B cell (primary cell): ENCODE measurements at regions not wholly inside any gene's neighbourhood (a gene's known extent, or its start where the extent isn't known, plus 50 kb on each side); places are given as distances from the start of the nearest gene placed in this dataset.
"Not testable (repeated sequence)": the region's sequence is repeated elsewhere in the genome, so short reads cannot be mapped to it uniquely, and the experiment has no call there.

Source experiments
- ATAC-seq: fragments of 200-7000 bp; cut with Tn5 transposase; one replicate; pipeline ENCODE4 v1.10.0; 2021; ENCODE audit warnings: low read depth, mild to moderate bottlenecking, moderate number of reproducible peaks, moderate library complexity
- CTCF ChIA-PET: fragments of 350-600 bp; sonication (Branson Sonifier 250); formaldehyde crosslinking; loops from one replicate; lab custom pipeline; 2021; ENCODE audit warnings: antibody characterized with exemption, inconsistent platforms; lab: Charles Lee
- POLR2A ChIA-PET: fragments of 350-600 bp; sonication (Branson Sonifier 250); formaldehyde crosslinking; loops from one replicate; lab custom pipeline; 2021; ENCODE audit warnings: antibody characterized with exemption; lab: Charles Lee
- DNase-seq: peaks from one replicate; pipeline ENCODE4 v3.0.0; 2013
- H2AFZ ChIP-seq: 2 replicates; pipeline ENCODE4 v1.6.1; 2012; ENCODE audit warnings: mild to moderate bottlenecking, low read depth, low read length; ENCODE audit not compliant: insufficient read depth, poor library complexity, severe bottlenecking
- H3K27ac ChIP-seq, 2 donors: 1 replicate in 1 of 2; 2 replicates in 1 of 2; pipeline ENCODE4 v1.5.1; 2012 to 2013; ENCODE audit warnings: low read length in 2 of 2, mild to moderate bottlenecking in 2 of 2, moderate library complexity in 1 of 2
- H3K27me3 ChIP-seq, 4 experiments: fragments of 200-600 bp in 1 of 4; sonication (generic) in 1 of 4; replicated peaks in 1 of 4; 1 replicate in 2 of 4; 2 replicates in 2 of 4; pipeline versions ENCODE4 v1.6.1 to v1.7.0; 2013 to 2016; ENCODE audit warnings: low read length in 3 of 4, mild to moderate bottlenecking in 2 of 4, mixed read lengths in 1 of 4, moderate library complexity in 1 of 4; ENCODE audit not compliant: insufficient read depth in 4 of 4, control insufficient read depth in 3 of 4; ENCODE audit errors: control extremely low read depth in 1 of 4
- H3K36me3 ChIP-seq, 2 experiments: replicated peaks in 1 of 2; 1 replicate in 1 of 2; 2 replicates in 1 of 2; pipeline versions ENCODE4 v1.6.1 to v1.7.1; 2013; ENCODE audit warnings: low read length in 1 of 2; ENCODE audit not compliant: insufficient read depth in 2 of 2, control insufficient read depth in 1 of 2; ENCODE audit errors: control extremely low read depth in 1 of 2, extremely low read depth in 1 of 2
- H3K4me1 ChIP-seq, 2 donors: fragments of 200-600 bp in 1 of 2; sonication (generic) in 1 of 2; 1 replicate in 1 of 2; 2 replicates in 1 of 2; pipeline versions ENCODE4 v1.5.1 to v1.6.1; 2013 to 2017; ENCODE audit warnings: low read length in 2 of 2; ENCODE audit not compliant: control insufficient read depth in 2 of 2, insufficient read depth in 2 of 2
- H3K4me2 ChIP-seq: replicated peaks from 2 replicates; pipeline ENCODE3; 2012; ENCODE audit warnings: mild to moderate bottlenecking, low read depth, low read length; ENCODE audit not compliant: poor library complexity, severe bottlenecking
- H3K4me3 ChIP-seq, 5 experiments: fragments of 200-600 bp in 1 of 5; sonication (generic) in 1 of 5; 1 replicate in 3 of 5; 2 replicates in 2 of 5; pipeline versions ENCODE4 v1.5.1 to v1.7.0; 2011 to 2016; ENCODE audit warnings: low read length in 4 of 5, mild to moderate bottlenecking in 4 of 5, low read depth in 2 of 5, control low read depth in 1 of 5, moderate library complexity in 1 of 5; ENCODE audit not compliant: insufficient read depth in 1 of 5; ENCODE audit errors: control extremely low read depth in 1 of 5, extremely low read depth in 1 of 5
- H3K79me2 ChIP-seq: fragments of 200-600 bp; sonication (generic); one replicate; pipeline ENCODE4 v1.6.0; 2016; ENCODE audit warnings: low read length; ENCODE audit not compliant: control insufficient read depth, insufficient read depth
- H3K9ac ChIP-seq: fragments of 200-600 bp; sonication (generic); 2 replicates; pipeline ENCODE4 v1.6.1; 2017; ENCODE audit warnings: mild to moderate bottlenecking, low read length, moderate library complexity
- H3K9me3 ChIP-seq, 3 donors: one replicate each; pipeline versions ENCODE4 v1.6.1 to v1.7.1; 2013; ENCODE audit warnings: low read length in 2 of 3; ENCODE audit not compliant: control insufficient read depth in 2 of 3, insufficient read depth in 1 of 3; ENCODE audit errors: control extremely low read depth in 1 of 3
- H4K20me1 ChIP-seq: 2 replicates; pipeline ENCODE4 v1.6.0; 2012; ENCODE audit warnings: mild to moderate bottlenecking, low read length; ENCODE audit not compliant: insufficient read depth, control insufficient read depth, poor library complexity, severe bottlenecking
- H3K27ac Mint-ChIP-seq: one replicate; pipeline ENCODE4 v1.8.0; 2021; ENCODE audit warnings: mixed read lengths
- H3K27me3 Mint-ChIP-seq: one replicate; pipeline ENCODE4 v1.8.0; 2021; ENCODE audit warnings: mixed read lengths
- H3K4me1 Mint-ChIP-seq: one replicate; pipeline ENCODE4 v1.8.0; 2021; ENCODE audit warnings: mixed read lengths
- H3K4me3 Mint-ChIP-seq: one replicate; pipeline ENCODE4 v1.8.0; 2021; ENCODE audit warnings: mixed read lengths
- H3K9me3 Mint-ChIP-seq: one replicate; pipeline ENCODE4 v1.8.0; 2022; ENCODE audit warnings: mixed read lengths; ENCODE audit not compliant: insufficient read depth
- CTCF ChIP-seq: fragments of 200-600 bp; IDR thresholded peaks from one replicate; pipeline ENCODE4 v1.8.0; 2022; ENCODE audit warnings: antibody characterized with exemption, mild to moderate bottlenecking
- EZH2 ChIP-seq: IDR thresholded peaks from 2 replicates; pipeline ENCODE4 v1.6.1; 2012; ENCODE audit warnings: borderline replicate concordance, low read depth, mild to moderate bottlenecking, moderate library complexity, low read length; ENCODE audit not compliant: insufficient read depth, poor library complexity, severe bottlenecking
- WGBS: methylation state at CpG from one replicate; pipeline ENCODE4 v1.1.5; 2013; ENCODE audit warnings: missing lambda C conversion rate; ENCODE audit not compliant: insufficient coverage; 5-methylcytosine and 5-hydroxymethylcytosine counted together
- intact Hi-C: fragments of 100-400 bp; cut with micrococcal nuclease; formaldehyde crosslinking; loops from one replicate; pipeline ENCODE4 v1.10.0; 2022

- 70% methylated on average over 2 of the region's 5 CpGs for WGBS
- ATAC-seq (no peak), DNase-seq (no peak)
- no peak overlapping the region for H3K4me2 ChIP-seq
- Mint-ChIP-seq H3K4me3 (no peak overlapping the region), H3K27me3 (peaks cover 3% of the 10 kb centered on the region), H3K9me3 (no peaks in the 10 kb centered on the region), H3K4me1 (no peaks in the 10 kb centered on the region), H3K27ac (no peak overlapping the region)
- H3K27me3 ChIP-seq: no peaks in the 10 kb centered on the region
- POLR2A ChIA-PET: no interaction called here
- H3K4me3 ChIP-seq: no peak overlapping the region
- H3K36me3 ChIP-seq: no peaks in the 10 kb centered on the region
- H3K9ac ChIP-seq: no peak overlapping the region
- no peaks in the 10 kb centered on the region for H3K4me1 ChIP-seq
- intact Hi-C loops: no loop called here
- H3K79me2 ChIP-seq: no peaks in the 10 kb centered on the region
- CTCF ChIA-PET: no interaction called here
- H4K20me1 ChIP-seq: no peaks in the 10 kb centered on the region
- H3K27ac ChIP-seq: no peak overlapping the region
- no peak for TF ChIP-seq EZH2
- no peak for TF ChIP-seq CTCF
- no peak overlapping the region for H2AFZ ChIP-seq
- H3K9me3 ChIP-seq: no peaks in the 10 kb centered on the region
Observed at GRCh38 chrX:10679387-10679786, 59.0 kb upstream of the MID1 start.

DNA sequence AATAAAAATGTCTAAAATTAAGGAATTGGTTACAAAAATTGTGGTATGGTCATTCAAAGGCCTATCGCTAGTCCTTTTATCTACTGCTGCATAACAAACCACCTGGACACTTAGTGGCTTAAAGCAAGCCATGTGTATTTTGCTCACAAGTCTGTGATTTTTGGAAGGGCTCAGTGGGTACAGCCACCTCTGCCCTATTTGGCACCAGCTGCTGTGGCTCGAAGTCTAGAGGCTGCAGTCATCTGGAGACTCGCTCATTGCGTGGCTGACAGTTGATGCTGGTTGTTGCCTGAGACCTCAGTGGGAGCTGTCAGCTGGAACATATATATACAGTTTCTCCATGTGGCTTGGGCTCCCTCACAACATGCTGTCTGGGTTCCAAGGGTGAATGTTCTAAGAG, 60.8 kb upstream of the MID1 start:
- H3K79me2 ChIP-seq: no peaks in the 10 kb centered on the region
- no peaks in the 10 kb centered on the region for H3K27me3 ChIP-seq
- no peak overlapping the region for H3K4me3 ChIP-seq
- Mint-ChIP-seq H3K9me3 (no peaks in the 10 kb centered on the region), H3K27ac (no peak overlapping the region), H3K4me3 (no peak overlapping the region), H3K4me1 (no peaks in the 10 kb centered on the region), H3K27me3 (peaks cover 4% of the 10 kb centered on the region)
- H2AFZ ChIP-seq: no peak overlapping the region
- no peak overlapping the region for H3K4me2 ChIP-seq
- H3K4me1 ChIP-seq: no peaks in the 10 kb centered on the region
- WGBS: no CpG with 5 or more reads among the region's 4 CpGs
- ATAC-seq (no peak), DNase-seq (no peak)
- no peak overlapping the region for H3K27ac ChIP-seq
- intact Hi-C loops: no loop called here
- no peak overlapping the region for H3K9ac ChIP-seq
- no peaks in the 10 kb centered on the region for H4K20me1 ChIP-seq
- H3K9me3 ChIP-seq: no peaks in the 10 kb centered on the region
- POLR2A ChIA-PET: no interaction called here
- CTCF ChIA-PET: no interaction called here
- no peaks in the 10 kb centered on the region for H3K36me3 ChIP-seq
- TF ChIP-seq EZH2 (no peak), CTCF (no peak)

GRCh38 chrX:10683631-10684030, 63.2 kb upstream of the MID1 start:
- POLR2A ChIA-PET: not testable (repeated sequence)

More at GRCh38 chrX:10683631-10684030, 63.2 kb upstream of the MID1 start:
- DNase-seq, H3K4me3 ChIP-seq, H3K4me3 Mint-ChIP-seq, H3K9me3 ChIP-seq, H3K4me2 ChIP-seq, H2AFZ ChIP-seq, H3K9ac ChIP-seq, H3K36me3 ChIP-seq, ATAC-seq, H3K79me2 ChIP-seq, H3K27ac Mint-ChIP-seq, H3K27ac ChIP-seq, H3K4me1 ChIP-seq, H3K4me1 Mint-ChIP-seq, H3K9me3 Mint-ChIP-seq, intact Hi-C loops, H3K27me3 Mint-ChIP-seq, H3K27me3 ChIP-seq, CTCF ChIA-PET, H4K20me1 ChIP-seq: not testable (repeated sequence)
- WGBS: 100% methylated on average over 2 of the region's 7 CpGs
